ENCODE measurements at regions not wholly inside any gene's neighbourhood (a gene's known extent, or its start where the extent isn't known, plus 50 kb on each side); places are given as distances from the start of the nearest gene placed in this dataset.

GRCh38 chr1:10901091-10901890 lies 104.8 kb upstream of the CASZ1 start:
- no peak overlapping the region for H3K4me3 ChIP-seq
- H3K27me3 ChIP-seq, result no peaks in the 10 kb centered on the region
- H3K36me3 ChIP-seq, result no peaks in the 10 kb centered on the region
- no peak for DNase-seq (ENCODE audit: extremely low spot score in 2 of 2)
- H3K4me1 ChIP-seq, result peaks cover 13% of the 10 kb centered on the region
- H3K27ac ChIP-seq, result peak overlapping the region; percentile 66
- H3K9me3 ChIP-seq, result no peaks in the 10 kb centered on the region
- TF ChIP-seq POLR2A (IDR thresholded peaks at IDR 0.05) (no peak), CTCF (IDR thresholded peaks at IDR 0.05) (no peak), POLR2AphosphoS5 (IDR thresholded peaks at IDR 0.05; ENCODE audit: insufficient read depth in 1 of 2, low read depth in 1 of 2) (peak; percentile 5 to 37)
- intact Hi-C loops (cut with DNase I), result no loop called here

GRCh38 chr1:10901891-10902805 lies 105.7 kb upstream of the CASZ1 start:
- no peaks in the 10 kb centered on the region for H3K9me3 ChIP-seq
- peak overlapping the region; percentile 66 for H3K27ac ChIP-seq
- no peaks in the 10 kb centered on the region for H3K36me3 ChIP-seq
- intact Hi-C loops (cut with DNase I), result no loop called here
- no peak for DNase-seq (ENCODE audit: extremely low spot score in 2 of 2)
- no peak for TF ChIP-seq CTCF (IDR thresholded peaks at IDR 0.05)
- no peak for TF ChIP-seq POLR2A (IDR thresholded peaks at IDR 0.05)
- no peak for TF ChIP-seq POLR2AphosphoS5 (IDR thresholded peaks at IDR 0.05; ENCODE audit: insufficient read depth in 1 of 2, low read depth in 1 of 2)
- peaks cover 13% of the 10 kb centered on the region for H3K4me1 ChIP-seq
- H3K4me3 ChIP-seq, result no peak overlapping the region
- no peaks in the 10 kb centered on the region for H3K27me3 ChIP-seq

- intact Hi-C loops (cut with DNase I), result no loop called here
- DNase-seq (ENCODE audit: extremely low spot score in 2 of 2), result no peak
- H3K36me3 ChIP-seq, result no peaks in the 10 kb centered on the region
- H3K27me3 ChIP-seq, result no peaks in the 10 kb centered on the region
- no peak overlapping the region for H3K4me3 ChIP-seq
- H3K27ac ChIP-seq, result no peak overlapping the region
- TF ChIP-seq POLR2A (IDR thresholded peaks at IDR 0.05), result no peak
- TF ChIP-seq POLR2AphosphoS5 (IDR thresholded peaks at IDR 0.05; ENCODE audit: insufficient read depth in 1 of 2, low read depth in 1 of 2), result no peak
- no peak for TF ChIP-seq CTCF (IDR thresholded peaks at IDR 0.05)
- H3K9me3 ChIP-seq, result no peaks in the 10 kb centered on the region
- H3K4me1 ChIP-seq, result peaks cover 10% of the 10 kb centered on the region
These were observed 107.0 kb upstream of the CASZ1 start for GRCh38 chr1:10903421-10903820.

- no peaks in the 10 kb centered on the region for H3K9me3 ChIP-seq
- H3K27me3 ChIP-seq, result no peaks in the 10 kb centered on the region
- H3K36me3 ChIP-seq, result no peaks in the 10 kb centered on the region
- TF ChIP-seq POLR2A (IDR thresholded peaks at IDR 0.05) (no peak), CTCF (IDR thresholded peaks at IDR 0.05) (no peak), POLR2AphosphoS5 (IDR thresholded peaks at IDR 0.05; ENCODE audit: insufficient read depth in 1 of 2, low read depth in 1 of 2) (no peak)
- H3K4me1 ChIP-seq, result peaks cover 7% of the 10 kb centered on the region
- H3K27ac ChIP-seq, result no peak overlapping the region
- no peak overlapping the region for H3K4me3 ChIP-seq
- no peak for DNase-seq (ENCODE audit: extremely low spot score in 2 of 2)
- intact Hi-C loops (cut with DNase I), result no loop called here
These were observed 107.4 kb upstream of the CASZ1 start for GRCh38 chr1:10903821-10904220.

Data from vagina (tissue), 2 donors.